Choroid plexus epithelial cell (primary cell): ENCODE measurements at regions not wholly inside any gene's neighbourhood (a gene's known extent, or its start where the extent isn't known, plus 50 kb on each side); places are given as distances from the start of the nearest gene placed in this dataset.

Source experiments
- DNase-seq: peaks from one replicate; pipeline ENCODE4 v3.0.0-alpha.2; 2010; ENCODE audit warnings: low read depth
- H3K4me3 ChIP-seq: 2 replicates; pipeline ENCODE4 v1.5.1; 2011; ENCODE audit warnings: low read depth, mild to moderate bottlenecking, control low read depth, low read length, moderate library complexity
- TF ChIP-seq, protein P1 (sequence below): conservative IDR thresholded peaks from 2 replicates; pipeline ENCODE4 v1.5.1; 2011; ENCODE audit warnings: low read depth, mild to moderate bottlenecking, control low read depth, inconsistent platforms, low read length, moderate library complexity

DNA sequence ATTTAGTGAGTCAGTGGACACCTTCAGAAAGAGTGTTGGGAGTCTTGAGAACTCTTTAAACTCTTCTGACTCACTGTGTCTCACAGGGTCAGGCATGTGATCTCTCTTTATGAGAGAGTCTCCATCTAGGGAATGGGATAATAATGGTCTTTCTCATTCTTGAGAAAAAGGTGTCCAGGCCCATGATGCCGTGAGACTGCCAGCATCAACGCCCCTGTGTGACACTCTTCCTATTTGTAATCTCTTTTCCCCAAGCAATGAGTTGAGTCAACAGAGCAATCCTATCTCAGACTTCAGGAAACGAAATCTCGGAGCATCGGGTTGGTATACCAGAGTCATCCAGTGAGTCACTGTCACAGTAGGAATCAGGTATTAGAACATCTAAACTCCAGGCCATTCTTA is 82.3 kb upstream of the BMP2 start:
- peak; percentile 48 for DNase-seq
- TF ChIP-seq, protein P1, sequence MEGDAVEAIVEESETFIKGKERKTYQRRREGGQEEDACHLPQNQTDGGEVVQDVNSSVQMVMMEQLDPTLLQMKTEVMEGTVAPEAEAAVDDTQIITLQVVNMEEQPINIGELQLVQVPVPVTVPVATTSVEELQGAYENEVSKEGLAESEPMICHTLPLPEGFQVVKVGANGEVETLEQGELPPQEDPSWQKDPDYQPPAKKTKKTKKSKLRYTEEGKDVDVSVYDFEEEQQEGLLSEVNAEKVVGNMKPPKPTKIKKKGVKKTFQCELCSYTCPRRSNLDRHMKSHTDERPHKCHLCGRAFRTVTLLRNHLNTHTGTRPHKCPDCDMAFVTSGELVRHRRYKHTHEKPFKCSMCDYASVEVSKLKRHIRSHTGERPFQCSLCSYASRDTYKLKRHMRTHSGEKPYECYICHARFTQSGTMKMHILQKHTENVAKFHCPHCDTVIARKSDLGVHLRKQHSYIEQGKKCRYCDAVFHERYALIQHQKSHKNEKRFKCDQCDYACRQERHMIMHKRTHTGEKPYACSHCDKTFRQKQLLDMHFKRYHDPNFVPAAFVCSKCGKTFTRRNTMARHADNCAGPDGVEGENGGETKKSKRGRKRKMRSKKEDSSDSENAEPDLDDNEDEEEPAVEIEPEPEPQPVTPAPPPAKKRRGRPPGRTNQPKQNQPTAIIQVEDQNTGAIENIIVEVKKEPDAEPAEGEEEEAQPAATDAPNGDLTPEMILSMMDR: no peak
- no peak overlapping the region for H3K4me3 ChIP-seq

- H3K4me3 ChIP-seq: no peak overlapping the region
- DNase-seq: no peak
- TF ChIP-seq, protein P1: no peak
Measured at GRCh38 chr20:6683021-6683977, 84.2 kb upstream of the BMP2 start.

- TF ChIP-seq, protein P1: no peak
- no peak overlapping the region for H3K4me3 ChIP-seq
- no peak for DNase-seq
Measured at GRCh38 chr20:6680854-6681253, 86.6 kb upstream of the BMP2 start.

DNA sequence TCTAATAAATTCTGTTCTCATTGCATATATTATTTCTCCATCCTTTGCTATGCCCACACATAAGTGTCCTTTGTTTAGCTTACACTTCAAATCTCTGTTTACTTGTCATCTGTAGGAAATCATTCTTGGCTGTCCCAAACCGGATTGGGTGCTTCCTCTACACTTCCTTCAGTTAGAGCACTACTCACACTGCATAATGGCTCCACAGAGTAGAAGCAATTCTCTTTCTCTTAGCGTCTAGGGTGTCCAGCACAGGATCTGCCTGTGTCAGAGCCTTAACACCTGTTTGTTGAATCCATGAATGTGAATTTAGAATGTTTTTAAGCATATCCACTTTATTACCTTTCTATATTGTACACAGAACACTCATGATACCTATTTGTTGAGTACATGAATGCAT is 87.0 kb upstream of the BMP2 start:
- DNase-seq: no peak
- TF ChIP-seq, protein P1: no peak
- no peak overlapping the region for H3K4me3 ChIP-seq

- no peak for DNase-seq
- no peak overlapping the region for H3K4me3 ChIP-seq
- TF ChIP-seq, protein P1: no peak
Measured at GRCh38 chr20:6679086-6679485, 88.4 kb upstream of the BMP2 start.

- TF ChIP-seq, protein P1: no peak
- DNase-seq: no peak
- H3K4me3 ChIP-seq: no peak overlapping the region
Measured at GRCh38 chr20:6678101-6678500, 89.4 kb upstream of the BMP2 start.

- H3K4me3 ChIP-seq: no peak overlapping the region
- TF ChIP-seq, protein P1: no peak
- DNase-seq: no peak
Measured at GRCh38 chr20:6674831-6675230, 92.7 kb upstream of the BMP2 start.
